ENCODE measurements at regions not wholly inside any gene's neighbourhood (a gene's known extent, or its start where the extent isn't known, plus 50 kb on each side); places are given as distances from the start of the nearest gene placed in this dataset.

DNA sequence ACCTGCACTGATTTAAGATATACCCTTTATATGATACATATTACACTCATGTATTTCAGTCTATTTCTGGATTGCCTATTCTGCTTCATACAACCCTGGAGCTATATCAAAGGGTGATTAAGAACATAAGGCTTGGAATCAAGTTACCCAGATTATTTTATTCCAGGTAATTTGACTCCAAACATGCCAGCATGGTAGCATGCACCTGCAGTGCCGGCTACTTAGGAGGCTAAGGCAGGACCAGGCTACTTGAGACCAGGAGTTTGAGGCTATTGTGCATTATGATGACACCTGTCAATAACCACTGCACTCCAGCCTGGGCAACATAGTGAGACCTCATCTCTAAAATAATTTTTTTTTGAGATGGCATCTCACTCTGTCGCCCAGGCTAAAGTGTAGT, 50.4 kb upstream of the NEO1 start:
- DNase-seq (ENCODE audit: low read depth) = no peak

DNA sequence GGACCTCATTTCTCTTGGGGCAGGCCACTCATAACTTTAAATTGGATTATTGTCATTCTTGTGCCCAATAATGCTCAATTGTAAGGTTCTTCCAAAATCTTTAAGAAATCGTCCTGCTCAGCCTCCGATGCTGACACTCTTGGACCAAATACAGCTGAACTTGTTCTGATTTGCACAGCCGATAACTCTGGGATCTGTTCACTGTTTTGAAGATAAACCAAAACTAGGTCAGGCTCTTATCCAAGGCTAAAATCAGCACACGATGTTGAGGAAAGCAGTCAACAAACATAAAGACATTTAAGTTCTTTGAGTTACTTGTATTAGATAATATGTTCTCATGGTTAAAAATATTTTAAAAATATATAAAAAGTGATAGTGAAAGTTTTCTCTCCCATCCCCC, 52.0 kb upstream of the NEO1 start:
- no peak for DNase-seq (ENCODE audit: low read depth)

DNA sequence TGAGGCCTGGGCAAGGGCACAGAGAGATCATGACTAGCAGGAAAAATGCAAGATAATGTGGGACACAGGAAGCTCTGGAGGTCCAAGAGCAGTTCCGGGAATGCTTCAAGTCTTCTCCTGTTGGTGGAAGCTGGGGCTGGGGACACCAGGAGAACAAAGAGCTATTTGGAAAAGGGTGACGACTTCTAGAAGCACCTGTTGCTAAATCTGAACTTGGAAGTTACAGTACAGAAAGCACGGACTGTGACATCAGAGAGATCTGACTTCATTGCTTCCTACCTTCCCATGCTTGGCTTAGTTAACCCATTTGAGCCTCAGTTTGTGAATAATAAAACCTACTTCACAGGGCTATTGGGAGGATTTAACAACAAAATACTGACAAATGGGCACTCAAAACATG, 52.7 kb upstream of the NEO1 start:
- no peak for DNase-seq (ENCODE audit: low read depth)

- DNase-seq (ENCODE audit: low read depth) = no peak
Measured at GRCh38 chr15:72998681-72999466, 53.4 kb upstream of the NEO1 start.

- DNase-seq (ENCODE audit: low read depth) = no peak
Measured at GRCh38 chr15:72998226-72998625, 54.0 kb upstream of the NEO1 start.

DNA sequence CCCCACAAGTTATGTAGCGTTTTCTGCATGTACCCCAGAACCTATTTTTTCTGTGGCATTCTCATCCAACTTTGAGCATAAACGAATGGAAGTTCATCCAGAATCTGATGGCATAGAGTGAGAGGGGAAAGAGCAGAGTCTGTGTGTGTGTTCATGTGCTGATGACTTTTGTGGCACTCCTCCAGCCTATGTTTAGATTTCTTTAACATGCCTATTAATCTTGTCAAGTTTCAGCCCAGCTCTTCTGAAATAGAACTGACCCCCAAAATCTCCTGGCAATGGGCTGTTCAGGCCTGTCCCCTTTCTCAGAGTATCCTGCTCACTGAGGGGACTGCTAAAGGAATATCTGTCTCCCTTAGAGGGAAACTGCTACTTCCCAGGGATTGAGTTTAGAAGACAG, 56.4 kb upstream of the NEO1 start:
- no peak for DNase-seq (ENCODE audit: low read depth)

- DNase-seq (ENCODE audit: low read depth) = no peak
Measured at GRCh38 chr15:72994534-72995177, 57.6 kb upstream of the NEO1 start.

GRCh38 chr15:72992841-72993252, 59.4 kb upstream of the NEO1 start:
- DNase-seq (ENCODE audit: low read depth) = no peak

DNA sequence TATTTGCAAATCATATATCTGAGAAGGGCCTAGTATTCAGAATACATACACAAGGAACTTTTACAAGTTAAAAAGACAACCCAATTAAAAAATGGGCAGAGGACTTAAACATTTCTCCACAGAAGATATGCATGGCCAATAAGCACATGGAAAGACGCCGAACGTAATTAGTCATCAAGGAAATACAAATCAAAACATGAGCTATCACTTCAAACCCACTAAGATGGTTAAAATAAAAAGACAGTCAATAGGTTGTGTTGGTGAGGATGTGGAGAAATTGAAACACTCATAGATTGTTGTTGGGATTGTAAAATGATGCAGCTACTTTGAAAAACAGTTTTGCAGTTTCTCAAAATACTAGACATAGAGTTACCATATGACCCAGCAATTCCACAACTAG, 61.2 kb upstream of the NEO1 start:
- no peak for DNase-seq (ENCODE audit: low read depth)

DNA sequence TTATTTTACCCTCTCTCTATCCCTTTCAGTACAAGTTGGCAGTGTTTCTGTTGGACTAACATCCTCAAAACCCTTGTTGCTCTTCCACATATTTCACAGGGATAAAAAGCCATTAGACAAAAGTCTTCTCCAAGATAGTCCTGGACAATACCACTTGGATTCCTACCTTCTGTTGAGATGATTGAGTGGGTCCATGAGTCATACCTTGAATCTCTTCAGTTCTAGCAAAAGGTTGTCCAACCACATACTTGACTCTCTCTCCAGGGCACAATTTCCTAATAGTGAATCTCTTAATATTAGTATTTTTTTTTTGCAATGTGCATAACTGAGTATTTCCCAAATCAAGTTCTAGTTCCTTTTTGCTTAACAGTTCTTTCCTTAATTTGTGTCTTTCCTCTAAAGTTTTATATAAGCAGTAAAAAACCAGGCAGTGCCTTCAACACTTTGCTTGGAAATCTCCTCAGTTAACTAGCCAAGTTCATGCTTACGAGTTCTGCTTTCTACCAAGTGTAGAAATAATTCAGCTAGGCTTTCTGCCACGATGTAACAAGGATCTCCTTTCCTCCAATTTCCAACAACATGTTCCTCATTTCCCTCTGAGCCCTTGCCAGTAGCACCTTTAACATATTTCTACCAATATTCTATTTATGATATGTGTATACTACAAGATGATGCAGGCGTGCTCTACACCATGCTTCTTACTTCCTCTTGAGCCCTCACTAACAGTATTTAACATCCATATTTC, 68.3 kb upstream of the NEO1 start:
- no peak for DNase-seq (ENCODE audit: low read depth)

DNA sequence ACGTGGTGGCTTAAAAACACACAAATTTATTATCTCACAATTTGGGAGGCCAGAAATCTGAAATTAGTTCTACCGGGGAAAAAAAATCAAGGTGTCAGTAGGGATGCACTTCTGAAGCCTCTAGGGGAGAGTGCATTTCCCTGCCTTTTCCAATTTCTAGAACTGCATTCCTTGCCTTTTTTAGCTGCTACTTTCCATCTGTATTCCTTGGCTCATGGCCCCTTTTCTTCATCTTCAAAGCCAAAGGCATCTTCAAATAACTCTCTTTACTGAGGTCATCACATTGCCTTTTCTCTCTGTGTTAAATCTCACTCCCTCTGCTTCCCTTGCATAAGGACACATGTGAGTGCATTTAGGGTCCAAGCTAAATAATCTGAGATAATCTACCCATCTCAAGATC, 69.5 kb upstream of the NEO1 start:
- DNase-seq (ENCODE audit: low read depth) = no peak

- DNase-seq (ENCODE audit: low read depth) = no peak
Measured at GRCh38 chr15:72980661-72981060, 71.6 kb upstream of the NEO1 start.

DNA sequence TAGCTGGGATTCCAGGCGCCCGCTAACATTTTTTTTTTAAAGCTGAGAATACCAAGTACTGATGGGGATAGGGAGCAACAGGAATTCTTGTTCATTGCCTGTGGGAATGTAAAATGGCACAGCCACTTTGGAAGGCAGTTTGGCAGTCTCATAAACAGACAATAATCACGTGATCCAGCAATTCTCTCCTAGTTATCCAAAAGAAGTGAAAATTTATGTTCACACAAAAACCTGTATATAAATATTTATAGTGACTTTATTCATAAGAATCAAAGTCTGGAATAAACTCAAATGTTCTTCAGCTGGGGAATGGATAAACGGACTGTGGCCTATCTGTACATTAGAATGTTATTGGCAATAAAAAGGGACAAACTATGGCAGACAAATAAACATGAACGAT, 72.5 kb upstream of the NEO1 start:
- no peak for DNase-seq (ENCODE audit: low read depth)

DNA sequence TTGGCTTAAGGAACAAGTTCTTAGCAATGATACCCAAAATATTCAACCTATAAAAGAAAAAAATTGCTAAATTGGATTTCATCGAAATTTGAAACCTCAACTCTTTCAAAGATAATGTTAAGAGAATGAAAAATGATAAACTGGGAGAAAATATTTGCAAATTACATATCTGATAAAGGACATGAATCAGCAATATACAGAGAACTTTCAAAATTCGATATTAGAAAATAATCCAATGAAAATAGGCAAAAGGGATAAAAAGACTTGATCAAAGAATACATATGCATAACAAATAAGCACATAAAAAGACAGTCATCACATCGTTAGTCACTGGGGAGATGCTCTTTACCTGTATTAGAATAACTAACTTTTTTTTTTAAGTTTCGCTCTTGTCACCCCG, 73.0 kb upstream of the NEO1 start:
- no peak for DNase-seq (ENCODE audit: low read depth)

DNA sequence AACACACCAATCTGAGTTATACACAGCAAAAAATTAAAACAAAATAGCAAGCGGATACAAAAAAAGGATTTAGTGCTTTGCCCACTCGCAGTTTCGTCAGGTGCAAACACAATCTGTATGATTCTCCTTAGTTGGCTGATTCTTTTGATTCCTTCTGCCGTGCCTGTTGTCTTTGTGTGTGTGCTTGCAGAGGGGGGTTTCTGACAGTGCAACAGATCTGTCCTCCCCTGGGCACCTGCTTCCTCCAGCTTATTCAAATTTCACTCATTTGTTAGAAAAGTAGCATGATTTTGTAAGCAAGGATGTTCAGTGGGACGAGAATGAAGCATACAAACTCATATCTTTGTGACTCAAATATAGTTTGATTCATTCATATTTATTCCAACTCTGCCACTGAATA, 74.0 kb upstream of the NEO1 start:
- DNase-seq (ENCODE audit: low read depth) = no peak

GRCh38 chr15:72972362-72972761, 79.9 kb upstream of the NEO1 start:
- no peak for DNase-seq (ENCODE audit: low read depth)

GRCh38 chr15:72971766-72972165, 80.5 kb upstream of the NEO1 start:
- DNase-seq (ENCODE audit: low read depth) = no peak

- DNase-seq (ENCODE audit: low read depth) = no peak
Measured at GRCh38 chr15:72970933-72971760, 81.1 kb upstream of the NEO1 start.

DNA sequence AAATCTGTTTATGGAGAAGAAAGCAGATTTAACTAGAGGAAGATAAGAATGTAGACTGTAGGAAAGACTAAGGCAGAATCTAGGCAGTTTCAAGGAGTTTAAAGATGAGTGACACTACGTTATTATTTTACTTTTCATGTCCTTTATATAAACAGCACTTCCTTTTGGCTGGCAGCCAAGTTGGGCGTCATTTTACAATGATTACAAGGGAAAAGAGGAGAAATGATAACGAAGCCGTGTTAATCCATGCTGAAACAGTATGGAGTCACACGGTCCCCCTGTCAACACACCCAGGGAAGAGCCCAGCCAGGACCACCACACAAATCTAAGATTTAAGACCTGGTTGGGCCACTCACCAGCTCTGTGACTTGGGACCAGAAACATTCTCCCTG, 83.7 kb upstream of the NEO1 start:
- DNase-seq (ENCODE audit: low read depth) = no peak

- DNase-seq (ENCODE audit: low read depth) = no peak
Measured at GRCh38 chr15:72967811-72968530, 84.3 kb upstream of the NEO1 start.

GRCh38 chr15:72967397-72967796, 84.9 kb upstream of the NEO1 start:
- DNase-seq (ENCODE audit: low read depth) = no peak

GRCh38 chr15:72966641-72967040, 85.6 kb upstream of the NEO1 start:
- DNase-seq (ENCODE audit: low read depth) = no peak
